Esophagus mucosa (tissue), 1 donor: ENCODE measurements at regions not wholly inside any gene's neighbourhood (a gene's known extent, or its start where the extent isn't known, plus 50 kb on each side); places are given as distances from the start of the nearest gene placed in this dataset.

Source experiments
- ATAC-seq: fragments of 200-7000 bp; cut with Tn5 transposase; one replicate; pipeline ENCODE4 v1.9.1; 2020
- donor health status: DM: yes; HTN: yes; CAD: no.

- no peak for ATAC-seq
Measured at GRCh38 chr6:1027795-1028569, 283.9 kb upstream of the FOXQ1 start.

DNA sequence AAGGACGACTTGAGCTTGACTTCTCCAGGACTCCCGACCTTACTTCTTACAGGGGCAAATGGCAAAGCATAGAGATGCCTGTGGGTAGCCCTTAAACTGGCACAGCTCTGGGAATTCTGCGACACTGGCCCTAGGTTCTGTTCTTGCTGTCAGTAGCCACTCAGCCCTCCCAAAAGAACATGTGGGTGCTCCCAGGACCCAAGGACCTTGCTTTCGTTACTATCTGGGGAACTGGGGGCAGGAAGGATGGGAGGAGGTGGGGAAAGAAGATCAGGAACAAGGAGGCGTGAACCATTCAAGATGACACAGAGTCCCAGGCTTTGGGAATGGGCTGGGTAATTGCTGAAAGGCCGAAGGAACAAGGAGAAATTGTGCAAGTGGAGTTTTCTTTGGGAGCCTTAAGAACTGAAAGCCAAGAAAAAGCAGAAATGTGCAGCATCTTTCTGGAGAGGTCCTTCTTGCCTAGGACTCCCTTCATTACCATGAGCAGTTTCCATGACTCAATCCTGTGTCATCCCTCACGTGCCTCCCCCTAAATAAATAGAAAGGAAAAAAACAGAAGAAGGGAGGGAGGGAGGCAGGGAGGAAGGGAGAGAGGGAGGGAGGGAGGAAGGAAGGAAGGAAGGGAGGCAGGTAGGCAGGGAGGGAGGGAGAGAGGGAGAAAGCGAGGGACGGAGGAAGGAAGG is 284.6 kb upstream of the FOXQ1 start:
- ATAC-seq: peak; percentile 47

DNA sequence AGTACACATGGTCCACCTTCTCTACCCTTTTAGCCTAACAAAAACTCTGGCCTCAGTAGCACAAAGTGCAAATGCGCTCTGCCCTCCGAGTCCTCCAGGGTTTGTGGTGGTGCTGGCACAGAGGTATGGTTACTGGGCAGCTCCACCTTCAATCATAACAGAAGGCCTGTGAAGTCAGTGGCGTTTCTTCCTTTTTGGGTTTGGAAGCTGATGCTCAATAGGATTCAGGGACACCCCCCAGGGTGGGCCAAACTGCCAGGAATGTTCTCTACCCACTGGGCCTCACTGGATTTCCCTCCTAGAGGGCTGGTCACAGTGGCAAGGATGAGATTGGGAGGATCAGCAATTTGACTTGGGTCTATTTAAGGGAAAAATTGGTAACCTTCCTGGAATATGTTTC is 286.1 kb upstream of the FOXQ1 start:
- no peak for ATAC-seq

GRCh38 chr6:1024587-1024986 is 287.3 kb upstream of the FOXQ1 start:
- peak; percentile 30 for ATAC-seq

GRCh38 chr6:1024161-1024560 is 287.7 kb upstream of the FOXQ1 start:
- ATAC-seq: no peak

- ATAC-seq: no peak
Measured at GRCh38 chr6:1023229-1023628, 288.7 kb upstream of the FOXQ1 start.

- no peak for ATAC-seq
Measured at GRCh38 chr6:1022719-1023118, 289.2 kb upstream of the FOXQ1 start.

- ATAC-seq: no peak
Measured at GRCh38 chr6:1020837-1021236, 291.1 kb upstream of the FOXQ1 start.

DNA sequence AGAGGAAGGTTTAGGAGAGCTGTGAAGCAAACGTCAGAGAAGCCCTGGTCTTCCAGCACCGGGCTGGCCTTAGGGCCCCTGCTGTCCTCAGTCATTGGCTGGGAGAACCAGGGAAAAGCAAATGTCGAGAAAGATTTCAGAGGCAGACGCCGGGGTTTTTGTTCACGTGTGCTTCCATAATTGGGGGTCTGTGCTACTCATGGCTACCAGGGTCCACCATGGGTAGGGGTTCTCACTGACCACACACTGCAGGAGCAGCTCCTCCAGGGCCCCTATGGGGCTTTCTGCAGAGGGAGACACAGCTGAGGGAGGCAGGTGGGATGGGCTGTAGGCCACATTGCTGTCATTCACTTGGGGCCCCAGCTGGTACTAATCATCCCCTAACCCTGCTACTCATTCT is 291.8 kb upstream of the FOXQ1 start:
- ATAC-seq: no peak

- no peak for ATAC-seq
Measured at GRCh38 chr6:1018041-1018440, 293.9 kb upstream of the FOXQ1 start.

- no peak for ATAC-seq
Measured at GRCh38 chr6:1016329-1017302, 295.3 kb upstream of the FOXQ1 start.

DNA sequence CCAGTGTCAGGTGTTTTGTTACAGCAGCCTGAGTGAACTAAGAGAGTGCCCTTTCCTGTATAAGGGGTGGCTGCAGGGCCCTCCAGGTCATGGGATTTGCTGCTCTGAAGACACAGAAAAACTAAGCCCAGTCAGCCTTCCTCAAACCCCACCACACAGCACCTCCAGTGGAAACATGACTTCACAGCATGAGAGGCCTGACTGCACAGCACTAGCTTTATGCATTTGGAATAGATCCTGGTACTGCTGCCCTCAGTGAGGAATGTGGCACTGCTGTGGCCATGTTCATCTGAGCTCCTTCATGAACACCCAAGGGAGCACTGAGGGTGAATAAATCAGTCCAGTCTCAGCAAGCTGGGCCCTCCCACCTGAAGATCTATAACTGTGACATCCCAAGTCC is 296.1 kb upstream of the FOXQ1 start:
- ATAC-seq: no peak

- ATAC-seq: no peak
Measured at GRCh38 chr6:1014431-1014807, 297.5 kb upstream of the FOXQ1 start.

DNA sequence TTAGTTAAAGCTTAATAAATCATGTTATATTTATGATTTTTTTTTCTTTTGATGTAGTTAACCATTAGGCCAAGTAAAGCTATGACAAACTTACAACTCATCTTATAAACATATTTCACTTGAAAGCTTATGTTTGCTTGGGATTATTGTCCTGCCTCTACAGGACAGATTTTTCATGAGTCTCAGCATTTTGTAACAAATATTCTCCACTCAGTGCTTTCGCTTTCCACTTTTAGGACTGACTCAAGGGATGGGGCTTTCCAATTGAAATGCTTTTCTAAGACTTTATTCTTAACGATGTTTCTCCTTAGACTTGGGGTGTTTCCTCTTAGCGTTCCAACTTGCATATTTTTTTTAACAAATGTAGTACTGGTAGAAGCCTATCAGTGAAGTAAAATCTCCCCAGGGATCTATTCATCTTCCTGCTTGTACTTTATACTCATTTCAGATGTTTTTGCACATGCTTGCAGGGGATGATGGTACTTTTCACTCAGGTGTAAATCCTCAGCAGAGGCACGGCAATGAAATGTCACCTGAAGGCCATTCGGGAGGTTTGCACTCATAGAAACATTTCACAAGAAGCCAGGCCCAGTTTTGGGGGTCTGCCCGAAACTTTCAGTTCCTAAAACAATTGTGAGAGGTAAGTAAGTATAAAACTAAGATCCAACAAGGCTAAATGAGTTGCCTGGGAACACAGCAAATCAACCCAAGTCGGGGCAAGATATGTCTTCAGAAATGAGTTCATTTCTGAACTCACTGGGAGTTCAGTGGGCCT is 298.1 kb upstream of the FOXQ1 start:
- ATAC-seq: no peak

DNA sequence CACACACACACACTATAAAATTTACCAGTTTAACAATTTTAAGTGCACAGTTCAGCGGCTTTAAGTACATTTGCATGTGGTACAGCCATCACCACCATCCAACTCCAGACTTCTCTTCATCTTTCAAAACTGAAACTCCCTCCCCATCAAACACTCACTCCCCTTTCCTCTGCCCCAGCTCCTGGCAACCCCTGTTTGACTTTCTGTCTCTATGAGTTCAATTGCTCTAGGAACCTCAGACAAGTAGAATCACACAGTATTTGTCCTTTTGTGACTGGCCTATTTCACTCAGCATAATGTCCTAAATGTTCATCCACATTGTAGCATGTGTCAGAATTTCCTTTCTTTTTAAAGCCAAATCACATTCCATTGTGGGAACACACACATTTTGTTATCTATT is 302.8 kb upstream of the FOXQ1 start:
- no peak for ATAC-seq

GRCh38 chr6:1007159-1007558 is 304.7 kb upstream of the FOXQ1 start:
- no peak for ATAC-seq

DNA sequence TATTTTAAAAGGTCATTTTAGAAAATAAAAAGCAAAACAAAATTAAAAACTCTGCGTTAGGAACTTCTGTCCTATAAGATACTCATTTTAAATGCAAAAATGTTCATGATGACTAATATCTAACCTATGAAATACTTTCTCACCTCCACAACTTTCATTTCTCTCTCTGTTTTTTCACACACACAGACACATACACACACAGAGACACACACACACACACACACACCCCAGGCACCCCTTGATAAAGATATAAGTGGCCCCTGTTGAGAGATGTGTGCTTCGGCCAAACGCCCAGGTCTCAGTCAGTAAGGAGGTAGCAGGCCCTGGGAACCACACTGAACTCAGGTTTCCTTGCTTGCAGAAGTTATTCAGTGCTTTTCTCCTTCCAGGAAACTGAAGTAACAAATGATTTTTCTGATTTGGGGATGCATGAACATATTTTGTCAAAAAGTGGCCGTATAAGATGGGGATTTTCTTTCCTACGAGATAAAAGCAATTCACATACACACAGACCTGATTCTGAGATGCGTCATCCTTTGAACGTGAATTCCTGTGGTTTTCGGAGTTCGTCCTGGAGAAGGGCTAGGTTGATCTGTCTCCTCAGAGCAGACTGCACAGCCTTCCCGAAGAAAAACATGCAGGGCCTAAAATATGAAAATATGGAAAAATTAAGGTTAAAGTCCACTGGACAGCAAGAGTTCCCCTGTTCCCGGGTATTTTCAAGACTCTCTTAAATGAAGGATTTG is 306.8 kb upstream of the FOXQ1 start:
- no peak for ATAC-seq

GRCh38 chr6:1003394-1004160 is 308.3 kb upstream of the FOXQ1 start:
- ATAC-seq: no peak

DNA sequence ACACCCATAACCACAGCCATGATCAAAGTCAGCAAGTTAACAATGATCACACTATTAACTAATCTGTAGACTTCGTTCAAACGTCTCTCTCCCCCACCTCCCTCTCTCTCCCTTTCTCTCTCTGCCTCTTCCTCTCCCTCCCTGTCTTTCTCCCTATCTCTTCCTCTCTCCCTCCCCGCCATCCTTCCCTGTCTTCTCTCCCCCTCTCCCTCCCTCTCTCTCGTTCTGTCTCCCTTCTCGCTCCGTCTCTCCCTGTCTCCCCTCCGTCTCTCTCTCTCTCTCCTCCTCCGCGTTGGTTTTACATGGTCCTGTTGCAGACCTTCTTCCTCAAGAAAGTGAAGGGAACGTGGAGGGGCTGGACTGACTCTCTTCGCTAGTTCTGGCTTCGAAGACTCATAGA is 308.9 kb upstream of the FOXQ1 start:
- no peak for ATAC-seq

GRCh38 chr6:1001655-1002349 is 308.9 kb upstream of the EXOC2 start:
- no peak for ATAC-seq
